ENCODE measurements at regions not wholly inside any gene's neighbourhood (a gene's known extent, or its start where the extent isn't known, plus 50 kb on each side); places are given as distances from the start of the nearest gene placed in this dataset.

DNA sequence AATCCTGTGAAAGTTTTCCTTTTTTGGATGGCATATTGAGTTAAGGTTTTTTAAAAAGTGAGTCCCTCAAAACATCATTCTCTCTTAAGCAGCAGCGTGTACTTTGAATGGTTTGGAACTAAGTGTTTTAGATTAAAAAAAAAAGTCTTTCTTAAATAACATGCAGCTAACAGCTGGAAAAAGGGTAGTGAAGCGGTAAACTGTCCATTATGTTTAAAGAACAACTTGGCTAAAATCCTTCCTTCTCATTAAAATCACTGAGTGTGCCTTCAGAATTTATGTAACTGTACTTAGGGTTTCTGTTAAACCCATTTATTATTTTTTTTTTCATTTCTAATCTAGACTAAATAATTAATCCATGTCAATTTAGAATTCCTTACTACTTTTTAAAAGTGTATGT is 254.2 kb upstream of the ADAMTS5 start:
- TF ChIP-seq, protein P1, sequence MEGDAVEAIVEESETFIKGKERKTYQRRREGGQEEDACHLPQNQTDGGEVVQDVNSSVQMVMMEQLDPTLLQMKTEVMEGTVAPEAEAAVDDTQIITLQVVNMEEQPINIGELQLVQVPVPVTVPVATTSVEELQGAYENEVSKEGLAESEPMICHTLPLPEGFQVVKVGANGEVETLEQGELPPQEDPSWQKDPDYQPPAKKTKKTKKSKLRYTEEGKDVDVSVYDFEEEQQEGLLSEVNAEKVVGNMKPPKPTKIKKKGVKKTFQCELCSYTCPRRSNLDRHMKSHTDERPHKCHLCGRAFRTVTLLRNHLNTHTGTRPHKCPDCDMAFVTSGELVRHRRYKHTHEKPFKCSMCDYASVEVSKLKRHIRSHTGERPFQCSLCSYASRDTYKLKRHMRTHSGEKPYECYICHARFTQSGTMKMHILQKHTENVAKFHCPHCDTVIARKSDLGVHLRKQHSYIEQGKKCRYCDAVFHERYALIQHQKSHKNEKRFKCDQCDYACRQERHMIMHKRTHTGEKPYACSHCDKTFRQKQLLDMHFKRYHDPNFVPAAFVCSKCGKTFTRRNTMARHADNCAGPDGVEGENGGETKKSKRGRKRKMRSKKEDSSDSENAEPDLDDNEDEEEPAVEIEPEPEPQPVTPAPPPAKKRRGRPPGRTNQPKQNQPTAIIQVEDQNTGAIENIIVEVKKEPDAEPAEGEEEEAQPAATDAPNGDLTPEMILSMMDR (IDR thresholded peaks at IDR 0.05; ENCODE audit: low read depth, low read length): no peak
- TF ChIP-seq MYC (IDR thresholded peaks at IDR 0.05; ENCODE audit: low read depth, low read length): no peak
- no peak for TF ChIP-seq POLR2A (IDR thresholded peaks at IDR 0.05; ENCODE audit: extremely low read depth, insufficient read length)

Measured in NB4 (cell line).